K562 (cell line): ENCODE measurements at regions not wholly inside any gene's neighbourhood (a gene's known extent, or its start where the extent isn't known, plus 50 kb on each side); places are given as distances from the start of the nearest gene placed in this dataset.

Source experiments
- ATAC-seq: fragments of 200-7000 bp; cut with Tn5 transposase; 3 replicates; pipeline ENCODE4 v1.9.1; 2020; ENCODE audit warnings: moderate library complexity
- BruUV-seq: library from RNA; stranded (reverse); fragments of 400-500 nt; replicated peaks from 2 replicates; lab custom pipeline; 2021; lab: Mats Ljungman, UMichigan
- CTCF ChIA-PET: fragments of 300-600 bp; formaldehyde crosslinking; extraction: SDS; loops from one replicate; lab custom pipeline; 2021; ENCODE audit warnings: low intra/inter-chr PET ratio; lab: Yijun Ruan, JAX
- POLR2A ChIA-PET: fragments of 300-600, 350-650 bp; sonication (Branson Sonifier 250); formaldehyde crosslinking; extraction: SDS; loops from one replicate; lab custom pipeline; 2021; ENCODE audit warnings: antibody characterized with exemption, inconsistent platforms; lab: Yijun Ruan, JAX
- DNase-seq, 4 experiments: peaks; one replicate each; pipeline versions ENCODE4 v3.0.0 to v3.0.0-alpha.2; 2011 to 2018; ENCODE audit warnings: low spot score in 3 of 4, mixed read lengths in 3 of 4; ENCODE audit errors: extremely low read depth in 1 of 4
- FAIRE-seq: peaks from 2 replicates; lab custom pipeline; 2011; peaks lifted over from hg19 to GRCh38; lab: Jason Lieb, UNC
- H2AFZ ChIP-seq: 2 replicates; pipeline ENCODE4 v1.6.0; 2011; ENCODE audit warnings: low read depth, low read length, control low read depth, inconsistent platforms
- H3K27ac ChIP-seq: fragments of 200-600 bp; 3 replicates; pipeline ENCODE4 v1.8.0; 2011; ENCODE audit warnings: low read depth, mild to moderate bottlenecking, control low read depth, inconsistent platforms, low read length, moderate library complexity, mixed read lengths; ENCODE audit errors: extremely low read depth
- H3K27me3 ChIP-seq, 2 experiments: fragments of 300-600 bp in 1 of 2; 2 replicates in 1 of 2; 3 replicates in 1 of 2; pipeline versions ENCODE4 v1.6.0 to v1.8.0; 2011; ENCODE audit warnings: inconsistent platforms in 2 of 2, low read length in 2 of 2, mild to moderate bottlenecking in 1 of 2, mixed read lengths in 1 of 2, moderate library complexity in 1 of 2; ENCODE audit not compliant: control insufficient read depth in 2 of 2, insufficient read depth in 2 of 2
- H3K36me3 ChIP-seq: fragments of 300-600 bp; 3 replicates; pipeline ENCODE4 v1.8.0; 2011; ENCODE audit warnings: mild to moderate bottlenecking, low read length, inconsistent platforms; ENCODE audit not compliant: control insufficient read depth, insufficient read depth
- H3K4me1 ChIP-seq, 2 experiments: fragments of 200-600 bp in 1 of 2; replicated peaks in 1 of 2; 2 replicates in 1 of 2; 3 replicates in 1 of 2; pipeline versions ENCODE4 v1.5.1 to v1.8.0; 2011; ENCODE audit warnings: inconsistent platforms in 2 of 2, low read length in 2 of 2, mild to moderate bottlenecking in 1 of 2, mixed read lengths in 1 of 2, moderate library complexity in 1 of 2; ENCODE audit not compliant: control insufficient read depth in 2 of 2, insufficient read depth in 2 of 2
- H3K4me2 ChIP-seq: 2 replicates; pipeline ENCODE4 v1.6.1; 2011; ENCODE audit warnings: low read length, control low read depth, inconsistent platforms, mixed read lengths; ENCODE audit not compliant: insufficient read depth
- H3K4me3 ChIP-seq: fragments of 200-600 bp; sonication (generic), shearing (Covaris generic); 2 replicates; pipeline ENCODE4 v1.5.1; 2016; ENCODE audit warnings: control low read depth, inconsistent platforms
- H3K79me2 ChIP-seq: fragments of 200-600 bp; 3 replicates; pipeline ENCODE4 v1.8.0; 2011; ENCODE audit warnings: low read length, inconsistent platforms; ENCODE audit not compliant: control insufficient read depth, insufficient read depth
- H3K9ac ChIP-seq, 2 experiments: 2 replicates each; pipeline versions ENCODE4 v1.6.0 to v1.6.1; 2011; ENCODE audit warnings: low read depth in 2 of 2, low read length in 2 of 2, control low read depth in 1 of 2, inconsistent platforms in 1 of 2, mild to moderate bottlenecking in 1 of 2, mixed read lengths in 1 of 2; ENCODE audit not compliant: insufficient read depth in 1 of 2
- H3K9me1 ChIP-seq: one replicate; pipeline ENCODE4 v1.6.0; 2011; ENCODE audit warnings: inconsistent platforms, mild to moderate bottlenecking, low read length, moderate library complexity; ENCODE audit not compliant: control insufficient read depth, insufficient read depth
- H3K9me3 ChIP-seq: replicated peaks from 2 replicates; pipeline ENCODE4 v1.5.1; 2011; ENCODE audit warnings: low read depth, low read length, inconsistent platforms; ENCODE audit not compliant: control insufficient read depth, insufficient read depth
- H4K20me1 ChIP-seq: replicated peaks from 2 replicates; pipeline ENCODE4 v1.6.1; 2011; ENCODE audit warnings: low read length, inconsistent platforms, mixed read lengths; ENCODE audit not compliant: control insufficient read depth, insufficient read depth
- ATF6 ChIP-seq: sonication (generic); formaldehyde crosslinking; IDR thresholded peaks from 2 replicates; pipeline ENCODE4 v1.4.0; 2020; ENCODE audit warnings: mild to moderate bottlenecking, missing genetic modification reagents
- ETS1 ChIP-seq: conservative IDR thresholded peaks from 2 replicates; pipeline ENCODE4 v1.6.1; 2011; ENCODE audit warnings: low read depth, mild to moderate bottlenecking, low read length; ENCODE audit not compliant: control insufficient read depth
- GATAD2A ChIP-seq: fragments of 450-650 bp; IDR thresholded peaks from 2 replicates; pipeline ENCODE4 v1.6.1; 2017
- JUNB ChIP-seq: fragments of 450-650 bp; formaldehyde crosslinking; conservative IDR thresholded peaks from 2 replicates; pipeline ENCODE4 v1.4.0; 2020; ENCODE audit warnings: mild to moderate bottlenecking
- MITF ChIP-seq: IDR thresholded peaks from 2 replicates; pipeline ENCODE4 v1.6.1; 2014; ENCODE audit warnings: antibody characterized with exemption
- NFATC3 ChIP-seq: fragments of 450-650 bp; IDR thresholded peaks from 2 replicates; pipeline ENCODE4 v1.6.1; 2017; ENCODE audit warnings: mild to moderate bottlenecking
- NFXL1 ChIP-seq: fragments of 450-650 bp; formaldehyde crosslinking; IDR thresholded peaks from 2 replicates; pipeline ENCODE4 v1.4.0; 2021; ENCODE audit warnings: mild to moderate bottlenecking
- NFYB ChIP-seq: IDR thresholded peaks from 2 replicates; pipeline ENCODE4 v1.6.1; 2011; ENCODE audit warnings: mild to moderate bottlenecking, moderate library complexity; ENCODE audit not compliant: insufficient read length; ENCODE audit errors: extremely low read depth
- PRPF4 ChIP-seq: fragments of 200-400 bp; formaldehyde crosslinking; IDR thresholded peaks from one replicate; pipeline ENCODE4 v1.6.1; 2017; ENCODE audit warnings: low read length, low read depth, mild to moderate bottlenecking; ENCODE audit not compliant: insufficient read depth, poor library complexity, severe bottlenecking
- RNF2 ChIP-seq: sonication (generic); IDR thresholded peaks from 2 replicates; pipeline ENCODE4 v1.6.1; 2016
- SMARCE1 ChIP-seq: fragments of 450-650 bp; IDR thresholded peaks from 2 replicates; pipeline ENCODE4 v1.7.1; 2016; ENCODE audit warnings: mild to moderate bottlenecking
- TARDBP ChIP-seq: fragments of 450-650 bp; IDR thresholded peaks from 2 replicates; pipeline ENCODE4 v1.6.1; 2016
- TFAM ChIP-seq: fragments of 250-450 bp; sonication (Bioruptor Pico); conservative IDR thresholded peaks from 2 replicates; pipeline ENCODE4 v1.5.0; 2021; ENCODE audit warnings: mild to moderate bottlenecking, moderate library complexity
- ZEB2 ChIP-seq: fragments of 450-650 bp; IDR thresholded peaks from 2 replicates; pipeline ENCODE4 v1.6.1; 2016
- ZFP36 ChIP-seq: fragments of 150-350 bp; IDR thresholded peaks from 2 replicates; pipeline ENCODE4 v1.6.1; 2018; ENCODE audit warnings: low read length, low read depth; ENCODE audit not compliant: partially characterized antibody
- ZNF124 ChIP-seq: sonication (generic); formaldehyde crosslinking; IDR thresholded peaks from 2 replicates; pipeline ENCODE4 v1.8.1; 2022; ENCODE audit warnings: missing genetic modification reagents
- ZNF175 ChIP-seq: fragments of 200-800 bp; sonication (Bioruptor generic); IDR thresholded peaks from 2 replicates; pipeline ENCODE4 v1.6.1; 2016; ENCODE audit warnings: low read depth, mild to moderate bottlenecking, missing genetic modification characterization, missing compliant biosample characterization
- ZNF184 ChIP-seq: sonication (generic); formaldehyde crosslinking; IDR thresholded peaks from 2 replicates; pipeline ENCODE4 v1.5.0; 2020; ENCODE audit warnings: missing genetic modification reagents
- ZNF57 ChIP-seq: fragments of 450-650 bp; formaldehyde crosslinking; IDR thresholded peaks from 2 replicates; pipeline ENCODE4 v1.4.0; 2020; ENCODE audit warnings: mild to moderate bottlenecking, moderate library complexity
- ZNF75A ChIP-seq: fragments of 450-650 bp; formaldehyde crosslinking; IDR thresholded peaks from 2 replicates; pipeline ENCODE4 v1.4.0; 2020; ENCODE audit warnings: mild to moderate bottlenecking
- ZNF778 ChIP-seq: fragments of 450-650 bp; formaldehyde crosslinking; IDR thresholded peaks from 2 replicates; pipeline ENCODE4 v1.4.0; 2020; ENCODE audit warnings: mild to moderate bottlenecking, moderate library complexity
- WGBS: fragments of 100-300 bp; shearing (Covaris generic); methylation state at CpG from one replicate; pipeline ENCODE4 v1.1.6; 2016; ENCODE audit warnings: low coverage, mixed read lengths; ENCODE audit not compliant: insufficient coverage; ENCODE audit errors: missing lambda C conversion rate; 5-methylcytosine and 5-hydroxymethylcytosine counted together
- in situ Hi-C: fragments of 300-500 bp; cut with MboI; formaldehyde crosslinking; loops from 4 replicates; pipeline ENCODE4 v1.15.0; 2018; ENCODE audit warnings: inconsistent platforms, mixed read lengths
- intact Hi-C: fragments of 100-400 bp; cut with micrococcal nuclease; formaldehyde crosslinking; loops from 2 replicates; pipeline ENCODE4 v1.14.2; 2022

- no peak for TF ChIP-seq NFYB
- TF ChIP-seq PRPF4 = no peak
- no peak for TF ChIP-seq GATAD2A
- no peak for TF ChIP-seq TARDBP
- TF ChIP-seq ZNF175 (CRISPR knock-in tag) = no peak
- no peak for TF ChIP-seq SMARCE1
Observed at GRCh38 chr9:75482566-75482965, 394.3 kb downstream of the OSTF1 start (continued).

GRCh38 chr9:75483636-75484035, 395.3 kb downstream of the OSTF1 start:
- intact Hi-C loops = no loop called here
- Histone ChIP-seq H4K20me1 (no peaks in the 10 kb centered on the region), H3K4me1 (no peaks in the 10 kb centered on the region), H2AFZ (no peak overlapping the region), H3K4me3 (no peak overlapping the region), H3K36me3 (no peaks in the 10 kb centered on the region), H3K9me1 (no peaks in the 10 kb centered on the region), H3K9me3 (no peaks in the 10 kb centered on the region), H3K27ac (no peak overlapping the region), H3K79me2 (no peaks in the 10 kb centered on the region), H3K4me2 (no peak overlapping the region), H3K27me3 (no peaks in the 10 kb centered on the region), H3K9ac (no peak overlapping the region)
- TF ChIP-seq ZNF184 (CRISPR knock-in tag) (no peak), MITF (no peak), RNF2 (no peak), TFAM (CRISPR knock-in tag) (no peak), ETS1 (no peak), ZEB2 (no peak), ZNF57 (CRISPR knock-in tag) (no peak), ZFP36 (no peak), NFATC3 (no peak), ZNF124 (no peak), ATF6 (CRISPR knock-in tag) (no peak), ZNF778 (CRISPR knock-in tag) (no peak), NFXL1 (CRISPR knock-in tag) (no peak), ZNF75A (no peak), JUNB (CRISPR knock-in tag) (no peak)
- WGBS = 4% methylated on average over 2 of the region's 2 CpGs
- no TSS peak for BruUV-seq
- ChIA-PET POLR2A (no interaction called here), CTCF (no interaction called here)
- in situ Hi-C loops = no loop called here
- DNase-seq = no peak
- FAIRE-seq = no peak
- ATAC-seq = no peak
